Activated naive CD8-positive, alpha-beta T cell (primary cell): ENCODE measurements at regions not wholly inside any gene's neighbourhood (a gene's known extent, or its start where the extent isn't known, plus 50 kb on each side); places are given as distances from the start of the nearest gene placed in this dataset.

Experiments used
- H3K27ac Mint-ChIP-seq: one replicate; pipeline ENCODE4 v1.8.0; 2021; ENCODE audit warnings: mixed read lengths
- H3K27me3 Mint-ChIP-seq: one replicate; pipeline ENCODE4 v1.8.0; 2021; ENCODE audit warnings: mixed read lengths
- H3K36me3 Mint-ChIP-seq: one replicate; pipeline ENCODE4 v1.8.0; 2021; ENCODE audit warnings: mixed read lengths
- H3K4me1 Mint-ChIP-seq: one replicate; pipeline ENCODE4 v1.8.0; 2021; ENCODE audit warnings: low read depth, mixed read lengths
- H3K4me3 Mint-ChIP-seq: one replicate; pipeline ENCODE4 v1.8.0; 2021; ENCODE audit warnings: mild to moderate bottlenecking, mixed read lengths
- H3K9me3 Mint-ChIP-seq: one replicate; pipeline ENCODE4 v1.8.0; 2021; ENCODE audit warnings: low read depth, mixed read lengths

GRCh38 chr3:102529452-102529851 is 94.6 kb downstream of the ZPLD1 start:
- Mint-ChIP-seq H3K27me3 (no peaks in the 10 kb centered on the region), H3K4me1 (peaks cover 3% of the 10 kb centered on the region), H3K36me3 (no peaks in the 10 kb centered on the region), H3K27ac (no peak overlapping the region), H3K4me3 (no peak overlapping the region), H3K9me3 (no peaks in the 10 kb centered on the region)

- H3K27ac Mint-ChIP-seq, result no peak overlapping the region
- no peak overlapping the region for H3K4me3 Mint-ChIP-seq
- peaks cover 3% of the 10 kb centered on the region for H3K4me1 Mint-ChIP-seq
- no peaks in the 10 kb centered on the region for H3K36me3 Mint-ChIP-seq
- no peaks in the 10 kb centered on the region for H3K9me3 Mint-ChIP-seq
- no peaks in the 10 kb centered on the region for H3K27me3 Mint-ChIP-seq
Observed at GRCh38 chr3:102530415-102531181, 95.8 kb downstream of the ZPLD1 start.

GRCh38 chr3:102531686-102532085 is 96.9 kb downstream of the ZPLD1 start:
- Mint-ChIP-seq H3K9me3 (no peaks in the 10 kb centered on the region), H3K36me3 (no peaks in the 10 kb centered on the region), H3K27me3 (no peaks in the 10 kb centered on the region), H3K27ac (no peak overlapping the region), H3K4me3 (no peak overlapping the region), H3K4me1 (peaks cover 3% of the 10 kb centered on the region)

GRCh38 chr3:102532901-102533300 is 98.1 kb downstream of the ZPLD1 start:
- H3K4me3 Mint-ChIP-seq, result no peak overlapping the region
- no peaks in the 10 kb centered on the region for H3K36me3 Mint-ChIP-seq
- H3K27me3 Mint-ChIP-seq, result no peaks in the 10 kb centered on the region
- no peak overlapping the region for H3K27ac Mint-ChIP-seq
- H3K4me1 Mint-ChIP-seq, result peaks cover 3% of the 10 kb centered on the region
- H3K9me3 Mint-ChIP-seq, result no peaks in the 10 kb centered on the region

GRCh38 chr3:102533784-102534183 is 99.0 kb downstream of the ZPLD1 start:
- Mint-ChIP-seq H3K36me3 (no peaks in the 10 kb centered on the region), H3K27ac (no peak overlapping the region), H3K4me3 (no peak overlapping the region), H3K27me3 (no peaks in the 10 kb centered on the region), H3K9me3 (no peaks in the 10 kb centered on the region), H3K4me1 (peaks cover 3% of the 10 kb centered on the region)

GRCh38 chr3:102536456-102536855 is 101.6 kb downstream of the ZPLD1 start:
- H3K4me3 Mint-ChIP-seq, result no peak overlapping the region
- no peaks in the 10 kb centered on the region for H3K36me3 Mint-ChIP-seq
- H3K27ac Mint-ChIP-seq, result no peak overlapping the region
- H3K27me3 Mint-ChIP-seq, result no peaks in the 10 kb centered on the region
- no peaks in the 10 kb centered on the region for H3K9me3 Mint-ChIP-seq
- H3K4me1 Mint-ChIP-seq, result peaks cover 3% of the 10 kb centered on the region

GRCh38 chr3:102537123-102537522 is 102.3 kb downstream of the ZPLD1 start:
- no peak overlapping the region for H3K4me3 Mint-ChIP-seq
- H3K36me3 Mint-ChIP-seq, result no peaks in the 10 kb centered on the region
- no peaks in the 10 kb centered on the region for H3K27me3 Mint-ChIP-seq
- H3K9me3 Mint-ChIP-seq, result no peaks in the 10 kb centered on the region
- H3K27ac Mint-ChIP-seq, result no peak overlapping the region
- peaks cover 3% of the 10 kb centered on the region for H3K4me1 Mint-ChIP-seq

GRCh38 chr3:102544741-102545140 is 109.9 kb downstream of the ZPLD1 start:
- H3K36me3 Mint-ChIP-seq, result no peaks in the 10 kb centered on the region
- no peaks in the 10 kb centered on the region for H3K9me3 Mint-ChIP-seq
- no peaks in the 10 kb centered on the region for H3K4me1 Mint-ChIP-seq
- no peak overlapping the region for H3K4me3 Mint-ChIP-seq
- no peak overlapping the region for H3K27ac Mint-ChIP-seq
- peaks cover 2% of the 10 kb centered on the region for H3K27me3 Mint-ChIP-seq

- Mint-ChIP-seq H3K9me3 (no peaks in the 10 kb centered on the region), H3K4me3 (no peak overlapping the region)
Observed at GRCh38 chr3:102545276-102545675, 110.5 kb downstream of the ZPLD1 start.

GRCh38 chr3:102553876-102554275 is 119.1 kb downstream of the ZPLD1 start:
- no peak overlapping the region for H3K4me3 Mint-ChIP-seq
- no peak overlapping the region for H3K27ac Mint-ChIP-seq
- no peaks in the 10 kb centered on the region for H3K36me3 Mint-ChIP-seq
- no peaks in the 10 kb centered on the region for H3K4me1 Mint-ChIP-seq
- no peaks in the 10 kb centered on the region for H3K9me3 Mint-ChIP-seq
- peaks cover 6% of the 10 kb centered on the region for H3K27me3 Mint-ChIP-seq

More at GRCh38 chr3:102545276-102545675, 110.5 kb downstream of the ZPLD1 start:
- Mint-ChIP-seq H3K27me3 (peaks cover 2% of the 10 kb centered on the region), H3K27ac (no peak overlapping the region), H3K36me3 (no peaks in the 10 kb centered on the region), H3K4me1 (no peaks in the 10 kb centered on the region)

- no peak overlapping the region for H3K4me3 Mint-ChIP-seq
- no peaks in the 10 kb centered on the region for H3K4me1 Mint-ChIP-seq
- no peaks in the 10 kb centered on the region for H3K36me3 Mint-ChIP-seq
- no peaks in the 10 kb centered on the region for H3K9me3 Mint-ChIP-seq
- peaks cover 3% of the 10 kb centered on the region for H3K27me3 Mint-ChIP-seq
- no peak overlapping the region for H3K27ac Mint-ChIP-seq
Observed at GRCh38 chr3:102570511-102570910, 135.7 kb downstream of the ZPLD1 start.

- H3K27ac Mint-ChIP-seq, result no peak overlapping the region
- H3K4me1 Mint-ChIP-seq, result no peaks in the 10 kb centered on the region
- no peaks in the 10 kb centered on the region for H3K9me3 Mint-ChIP-seq
- no peak overlapping the region for H3K4me3 Mint-ChIP-seq
- H3K27me3 Mint-ChIP-seq, result peaks cover 2% of the 10 kb centered on the region
- H3K36me3 Mint-ChIP-seq, result no peaks in the 10 kb centered on the region
Observed at GRCh38 chr3:102571006-102571405, 136.2 kb downstream of the ZPLD1 start.

- no peak overlapping the region for H3K4me3 Mint-ChIP-seq
- peaks cover 2% of the 10 kb centered on the region for H3K27me3 Mint-ChIP-seq
- H3K4me1 Mint-ChIP-seq, result no peaks in the 10 kb centered on the region
- no peaks in the 10 kb centered on the region for H3K36me3 Mint-ChIP-seq
- H3K9me3 Mint-ChIP-seq, result no peaks in the 10 kb centered on the region
- no peak overlapping the region for H3K27ac Mint-ChIP-seq
Observed at GRCh38 chr3:102571720-102572384, 137.0 kb downstream of the ZPLD1 start.

GRCh38 chr3:102573483-102574028 is 138.7 kb downstream of the ZPLD1 start:
- H3K36me3 Mint-ChIP-seq, result no peaks in the 10 kb centered on the region
- no peaks in the 10 kb centered on the region for H3K9me3 Mint-ChIP-seq
- no peak overlapping the region for H3K27ac Mint-ChIP-seq
- H3K27me3 Mint-ChIP-seq, result peaks cover 3% of the 10 kb centered on the region
- H3K4me3 Mint-ChIP-seq, result no peak overlapping the region
- no peaks in the 10 kb centered on the region for H3K4me1 Mint-ChIP-seq

- H3K4me1 Mint-ChIP-seq, result no peaks in the 10 kb centered on the region
- no peaks in the 10 kb centered on the region for H3K36me3 Mint-ChIP-seq
- no peaks in the 10 kb centered on the region for H3K9me3 Mint-ChIP-seq
- peaks cover 3% of the 10 kb centered on the region for H3K27me3 Mint-ChIP-seq
- H3K27ac Mint-ChIP-seq, result no peak overlapping the region
- H3K4me3 Mint-ChIP-seq, result no peak overlapping the region
Observed at GRCh38 chr3:102574355-102574754, 139.5 kb downstream of the ZPLD1 start.
